VCaP (cell line): ENCODE measurements at regions not wholly inside any gene's neighbourhood (a gene's known extent, or its start where the extent isn't known, plus 50 kb on each side); places are given as distances from the start of the nearest gene placed in this dataset.
"Not testable (repeated sequence)": the region's sequence is repeated elsewhere in the genome, so short reads cannot be mapped to it uniquely, and the experiment has no call there.

Source experiments
- H3K27ac ChIP-seq: fragments of 450-650 bp; 2 replicates; pipeline ENCODE4 v1.5.1; 2017
- CTCF ChIP-seq: fragments of 450-650 bp; conservative IDR thresholded peaks from 2 replicates; pipeline ENCODE4 v1.5.1; 2017; ENCODE audit warnings: mild to moderate bottlenecking, moderate library complexity

GRCh38 chr5:36457511-36458270, 148.7 kb upstream of the SLC1A3 start:
- no peak for TF ChIP-seq CTCF
- no peak overlapping the region for H3K27ac ChIP-seq

- no peak overlapping the region for H3K27ac ChIP-seq
- no peak for TF ChIP-seq CTCF
These were observed 147.7 kb upstream of the SLC1A3 start for GRCh38 chr5:36458746-36459145.

GRCh38 chr5:36459176-36460135, 146.9 kb upstream of the SLC1A3 start:
- no peak overlapping the region for H3K27ac ChIP-seq
- TF ChIP-seq CTCF: peak; percentile 25

- no peak for TF ChIP-seq CTCF
- no peak overlapping the region for H3K27ac ChIP-seq
These were observed 143.9 kb upstream of the SLC1A3 start for GRCh38 chr5:36462295-36463021.

GRCh38 chr5:36475942-36476341, 130.5 kb upstream of the SLC1A3 start:
- H3K27ac ChIP-seq: not testable (repeated sequence)

- H3K27ac ChIP-seq: no peak overlapping the region
- no peak for TF ChIP-seq CTCF
These were observed 127.6 kb upstream of the SLC1A3 start for GRCh38 chr5:36478646-36479317.

- H3K27ac ChIP-seq: no peak overlapping the region
- TF ChIP-seq CTCF: no peak
These were observed 124.8 kb upstream of the SLC1A3 start for GRCh38 chr5:36481454-36482120.
